Ovary (tissue), 7 donors: ENCODE measurements at regions not wholly inside any gene's neighbourhood (a gene's known extent, or its start where the extent isn't known, plus 50 kb on each side); places are given as distances from the start of the nearest gene placed in this dataset.
"Not testable (repeated sequence)": the region's sequence is repeated elsewhere in the genome, so short reads cannot be mapped to it uniquely, and the experiment has no call there.

Experiments used
- DNase-seq, 5 donors: peaks; one replicate each; pipeline ENCODE4 v3.0.0-alpha.2; 2019 to 2020
- H3K27ac ChIP-seq, 2 donors: fragments of 200-600 bp; one replicate each; pipeline versions ENCODE4 v1.5.1 to v1.8.0; 2019 to 2022
- H3K27me3 ChIP-seq: fragments of 200-600 bp; one replicate; pipeline ENCODE4 v1.8.0; 2022
- H3K36me3 ChIP-seq: fragments of 200-600 bp; sonication (generic); one replicate; pipeline ENCODE4 v1.5.1; 2019
- H3K4me1 ChIP-seq: one replicate; pipeline ENCODE4 v1.8.1; 2013; ENCODE audit warnings: mild to moderate bottlenecking, moderate library complexity; ENCODE audit not compliant: insufficient read depth
- H3K4me3 ChIP-seq: fragments of 200-600 bp; sonication (generic); one replicate; pipeline ENCODE4 v1.5.1; 2017
- H3K9me3 ChIP-seq, 2 donors: fragments of 200-600 bp in 1 of 2; sonication (generic) in 1 of 2; one replicate each; pipeline versions ENCODE4 v1.5.1 to v1.8.1; 2013 to 2019; ENCODE audit warnings: mild to moderate bottlenecking in 1 of 2, moderate library complexity in 1 of 2
- EP300 ChIP-seq: sonication (generic); formaldehyde crosslinking; IDR thresholded peaks from one replicate; pipeline ENCODE4 v1.6.1; 2017; ENCODE audit warnings: antibody characterized with exemption
- POLR2A ChIP-seq: fragments of 450-650 bp; IDR thresholded peaks from one replicate; pipeline ENCODE4 v1.6.1; 2017; ENCODE audit warnings: antibody characterized with exemption, mild to moderate bottlenecking, moderate library complexity
- WGBS, 3 donors: extraction: QIAGEN DNeasy Blood & Tissue Kit in 1 of 3; methylation state at CpG; one replicate each; pipeline versions ENCODE4 v1.1.5 to v1.1.7; 2013 to 2017; 5-methylcytosine and 5-hydroxymethylcytosine counted together
- intact Hi-C, 4 donors: fragments of 100-400 bp; cut with DNase I; formaldehyde crosslinking; loops; one replicate each; pipeline versions ENCODE4 v1.11.0 to v1.15.1; 2022 to 2023
- TF ChIP-seq, protein P1 (sequence below), 3 donors: fragments of 450-650 bp in 2 of 3; fragments of 200-600 bp in 1 of 3; IDR thresholded peaks; one replicate each; pipeline versions ENCODE4 v1.5.1 to v1.8.0; 2016 to 2022; ENCODE audit warnings: antibody characterized with exemption in 3 of 3, mild to moderate bottlenecking in 1 of 3
- donor health status: DM: no; HTN: no; CAD: no; lungs with moderate emphysema.
- donor health status: DM: no; HTN: no; CAD: no.
- donor health status: Bipolar disorder and iron deficiency.
- donor health status: DM: no; HTN: no; CAD: no.
- donor health status: DM: yes; HTN: yes; CAD: no.

DNA sequence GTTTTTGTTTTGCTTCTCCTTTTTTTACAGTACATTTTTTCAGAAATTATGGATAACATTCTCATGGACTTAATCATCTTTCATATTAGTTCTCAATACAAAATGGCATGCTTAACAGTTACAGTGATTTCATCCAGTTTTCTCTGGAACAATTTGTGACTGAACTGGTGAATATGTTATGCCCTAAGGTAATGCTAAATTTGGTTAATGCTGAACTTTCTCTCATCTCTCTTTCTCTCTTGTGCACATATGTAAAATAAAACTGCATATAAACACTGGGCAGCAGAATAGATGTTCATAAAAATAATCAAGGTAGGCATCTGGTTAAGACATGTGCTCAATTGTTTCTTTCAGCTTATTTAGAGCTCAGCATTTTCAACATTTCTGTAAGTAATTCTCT is 196.3 kb upstream of the TMEFF2 start:
- TF ChIP-seq, protein P1, sequence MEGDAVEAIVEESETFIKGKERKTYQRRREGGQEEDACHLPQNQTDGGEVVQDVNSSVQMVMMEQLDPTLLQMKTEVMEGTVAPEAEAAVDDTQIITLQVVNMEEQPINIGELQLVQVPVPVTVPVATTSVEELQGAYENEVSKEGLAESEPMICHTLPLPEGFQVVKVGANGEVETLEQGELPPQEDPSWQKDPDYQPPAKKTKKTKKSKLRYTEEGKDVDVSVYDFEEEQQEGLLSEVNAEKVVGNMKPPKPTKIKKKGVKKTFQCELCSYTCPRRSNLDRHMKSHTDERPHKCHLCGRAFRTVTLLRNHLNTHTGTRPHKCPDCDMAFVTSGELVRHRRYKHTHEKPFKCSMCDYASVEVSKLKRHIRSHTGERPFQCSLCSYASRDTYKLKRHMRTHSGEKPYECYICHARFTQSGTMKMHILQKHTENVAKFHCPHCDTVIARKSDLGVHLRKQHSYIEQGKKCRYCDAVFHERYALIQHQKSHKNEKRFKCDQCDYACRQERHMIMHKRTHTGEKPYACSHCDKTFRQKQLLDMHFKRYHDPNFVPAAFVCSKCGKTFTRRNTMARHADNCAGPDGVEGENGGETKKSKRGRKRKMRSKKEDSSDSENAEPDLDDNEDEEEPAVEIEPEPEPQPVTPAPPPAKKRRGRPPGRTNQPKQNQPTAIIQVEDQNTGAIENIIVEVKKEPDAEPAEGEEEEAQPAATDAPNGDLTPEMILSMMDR (IDR thresholded peaks at IDR 0.05), result no peak
- no peak for TF ChIP-seq POLR2A
- no peak for TF ChIP-seq EP300
- no peak for DNase-seq
- Histone ChIP-seq H3K36me3 (no peaks in the 10 kb centered on the region), H3K27me3 (no peaks in the 10 kb centered on the region), H3K27ac (no peak overlapping the region), H3K4me1 (no peaks in the 10 kb centered on the region), H3K9me3 (no peaks in the 10 kb centered on the region), H3K4me3 (no peak overlapping the region)
- intact Hi-C loops, result no loop called here

DNA sequence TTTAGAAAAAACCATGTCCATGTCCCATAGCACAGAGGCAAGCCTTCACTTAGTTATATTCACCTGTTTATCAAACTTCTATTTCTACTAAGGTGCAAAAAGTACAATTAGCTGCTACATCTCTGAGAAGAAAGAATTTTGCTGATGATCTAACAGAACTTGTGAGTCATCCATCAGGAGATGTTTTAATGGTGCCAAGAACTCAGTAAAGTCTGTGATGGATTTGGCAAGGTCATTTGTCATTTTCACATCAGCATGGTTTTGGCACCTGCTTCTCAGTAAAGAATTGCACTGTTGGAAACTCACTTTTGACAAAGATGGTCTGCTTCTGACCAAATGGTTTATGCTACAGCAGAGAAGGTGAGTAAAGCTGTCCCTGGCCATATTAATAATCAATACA is 195.7 kb upstream of the TMEFF2 start:
- Histone ChIP-seq H3K27ac (no peak overlapping the region), H3K36me3 (no peaks in the 10 kb centered on the region), H3K9me3 (no peaks in the 10 kb centered on the region), H3K27me3 (no peaks in the 10 kb centered on the region), H3K4me3 (no peak overlapping the region), H3K4me1 (no peaks in the 10 kb centered on the region)
- no peak for DNase-seq
- intact Hi-C loops, result no loop called here
- no peak for TF ChIP-seq EP300
- TF ChIP-seq, protein P1 (IDR thresholded peaks at IDR 0.05), result no peak
- no peak for TF ChIP-seq POLR2A

DNA sequence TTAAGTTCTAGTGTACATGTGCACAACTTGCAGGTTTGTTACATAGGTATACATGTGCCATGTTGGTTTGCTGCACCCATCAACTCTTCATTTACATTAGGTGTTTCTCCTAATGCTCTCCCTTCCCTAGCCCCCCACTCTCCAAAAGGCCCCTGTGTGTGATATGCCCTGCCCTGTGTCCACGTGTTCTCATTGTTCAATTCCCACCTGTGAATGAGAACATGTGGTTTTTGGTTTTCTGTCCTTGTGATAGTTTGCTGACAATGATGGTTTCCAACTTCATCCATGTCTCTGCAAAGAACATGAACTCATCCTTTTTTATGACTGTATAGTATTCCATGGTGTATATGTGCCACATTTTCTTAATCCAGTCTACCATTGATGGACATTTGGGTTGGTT is 189.5 kb upstream of the TMEFF2 start:
- H3K9me3 ChIP-seq, H3K4me3 ChIP-seq, H3K27me3 ChIP-seq, H3K4me1 ChIP-seq, intact Hi-C loops, H3K27ac ChIP-seq, DNase-seq, H3K36me3 ChIP-seq: not testable (repeated sequence)
- WGBS, 3 donors, result 89 to 92% (median 90%) methylated on average over 1 of the region's 1 CpG

DNA sequence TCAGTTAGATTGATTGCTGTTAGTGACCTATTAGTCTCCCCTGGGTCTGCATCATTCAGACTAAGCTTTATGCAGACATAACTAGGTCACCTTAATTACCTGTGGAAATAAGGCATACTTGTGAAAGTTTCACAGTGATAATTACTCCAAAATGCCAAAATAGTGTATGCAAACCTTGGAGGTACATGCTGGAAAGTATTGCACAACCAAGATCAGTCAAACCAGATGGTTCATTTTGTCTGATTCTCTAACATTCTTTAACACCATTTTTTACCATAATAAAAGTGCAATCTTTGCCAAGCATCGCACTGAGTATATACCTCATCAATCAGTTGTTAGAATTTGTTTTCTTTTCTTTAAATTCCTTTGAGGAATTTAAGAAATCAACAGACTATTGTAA is 186.3 kb upstream of the TMEFF2 start:
- DNase-seq, result no peak
- Histone ChIP-seq H3K4me3 (no peak overlapping the region), H3K4me1 (no peaks in the 10 kb centered on the region), H3K36me3 (no peaks in the 10 kb centered on the region), H3K9me3 (no peaks in the 10 kb centered on the region), H3K27me3 (no peaks in the 10 kb centered on the region), H3K27ac (no peak overlapping the region)
- WGBS, 3 donors, result 38 to 48% (median 41%) methylated on average over 1 of the region's 1 CpG
- intact Hi-C loops, result no loop called here
- TF ChIP-seq, protein P1 (IDR thresholded peaks at IDR 0.05), result no peak
- TF ChIP-seq EP300 (no peak), POLR2A (no peak)

DNA sequence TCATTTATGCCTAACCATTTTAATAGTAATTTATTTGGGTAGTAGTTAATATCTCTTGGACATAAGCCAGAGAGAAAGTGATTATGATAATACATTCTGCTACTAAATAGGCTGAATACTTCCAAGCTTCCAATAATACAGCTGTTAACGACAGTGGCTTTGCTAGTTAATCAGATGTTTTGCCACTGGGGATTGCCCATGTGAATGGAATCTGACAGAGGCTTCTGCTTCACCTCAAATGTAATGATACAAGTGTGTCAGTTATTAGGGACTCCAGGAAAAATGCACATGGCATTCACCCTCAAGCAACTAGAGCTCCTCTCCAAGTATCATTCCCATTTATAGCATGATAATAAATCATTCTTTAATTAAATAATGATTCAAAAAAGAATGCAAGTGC is 185.0 kb upstream of the TMEFF2 start:
- WGBS, 3 donors, result 19 to 42% (median 25%) methylated on average over 1 of the region's 1 CpG
- Histone ChIP-seq H3K27me3 (no peaks in the 10 kb centered on the region), H3K9me3 (no peaks in the 10 kb centered on the region), H3K27ac (no peak overlapping the region), H3K36me3 (no peaks in the 10 kb centered on the region), H3K4me1 (no peaks in the 10 kb centered on the region), H3K4me3 (no peak overlapping the region)
- TF ChIP-seq EP300 (no peak), POLR2A (no peak)
- TF ChIP-seq, protein P1 (IDR thresholded peaks at IDR 0.05), result no peak
- intact Hi-C loops, result no loop called here
- DNase-seq, result no peak
